ENCODE measurements at regions not wholly inside any gene's neighbourhood (a gene's known extent, or its start where the extent isn't known, plus 50 kb on each side); places are given as distances from the start of the nearest gene placed in this dataset.

DNA sequence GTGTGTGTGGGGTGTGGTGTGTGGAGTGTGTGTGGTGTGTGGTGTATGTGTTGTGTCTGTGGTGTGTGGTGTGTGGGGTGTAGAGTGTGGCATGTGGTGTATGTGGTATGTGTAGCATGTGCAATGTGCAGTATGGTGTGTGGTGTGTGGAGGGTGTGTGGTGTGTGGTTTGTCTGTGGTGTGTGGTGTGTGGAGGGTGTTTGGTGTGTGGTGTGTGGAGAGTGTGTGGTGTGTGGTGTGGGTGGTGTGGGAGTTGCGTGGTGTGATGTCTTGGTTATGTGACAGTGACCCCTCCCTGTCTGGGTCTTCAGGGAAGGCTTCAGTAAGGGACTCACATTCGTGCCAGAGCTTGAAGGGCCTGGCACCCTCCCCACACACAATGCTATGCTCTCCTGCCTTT is 718.2 kb upstream of the SOX11 start:
- WGBS (ENCODE audit: low lambda C conversion rate), result 24% methylated on average over 2 of the region's 2 CpGs
- Histone ChIP-seq H3K4me1 (ENCODE audit: insufficient read depth, low read length) (no peaks in the 10 kb centered on the region), H3K27me3 (ENCODE audit: control insufficient read depth in 1 of 2, insufficient read depth in 2 of 2, low read length in 2 of 2) (no peaks in the 10 kb centered on the region), H3K36me3 (replicated peaks in 1 of 2; ENCODE audit: control insufficient read depth in 1 of 2, insufficient read depth in 2 of 2, low read length in 2 of 2) (no peaks in the 10 kb centered on the region), H3K27ac (ENCODE audit: extremely low read length, insufficient read depth, low read length) (no peak overlapping the region), H3K4me3 (replicated peaks in 1 of 3; ENCODE audit: insufficient read depth in 1 of 3, low read depth in 2 of 3, low read length in 3 of 3) (no peak overlapping the region), H3K9ac (ENCODE audit: insufficient read depth, low read depth, low read length) (no peak overlapping the region), H3K9me3 (ENCODE audit: low read length) (peaks cover 13% of the 10 kb centered on the region), H3K4me2 (ENCODE audit: low read depth, low read length) (no peak overlapping the region), H4K20me1 (ENCODE audit: insufficient read depth, low read length) (no peaks in the 10 kb centered on the region), H3K79me2 (ENCODE audit: insufficient read depth, low read length) (no peaks in the 10 kb centered on the region), H2AFZ (ENCODE audit: low read length) (no peak overlapping the region)
- TF ChIP-seq EHMT2 (IDR thresholded peaks at IDR 0.05; ENCODE audit: borderline replicate concordance, low read depth, low read length) (no peak), ZNF121 (CRISPR knock-in tag; IDR thresholded peaks at IDR 0.05) (no peak), HNRNPL (IDR thresholded peaks at IDR 0.05; ENCODE audit: low read depth, low read length) (peak; percentile 89)
- TF ChIP-seq, protein P1, sequence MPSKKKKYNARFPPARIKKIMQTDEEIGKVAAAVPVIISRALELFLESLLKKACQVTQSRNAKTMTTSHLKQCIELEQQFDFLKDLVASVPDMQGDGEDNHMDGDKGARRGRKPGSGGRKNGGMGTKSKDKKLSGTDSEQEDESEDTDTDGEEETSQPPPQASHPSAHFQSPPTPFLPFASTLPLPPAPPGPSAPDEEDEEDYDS (CRISPR knock-in tag; IDR thresholded peaks at IDR 0.05), result no peak
- TF ChIP-seq, protein P2, sequence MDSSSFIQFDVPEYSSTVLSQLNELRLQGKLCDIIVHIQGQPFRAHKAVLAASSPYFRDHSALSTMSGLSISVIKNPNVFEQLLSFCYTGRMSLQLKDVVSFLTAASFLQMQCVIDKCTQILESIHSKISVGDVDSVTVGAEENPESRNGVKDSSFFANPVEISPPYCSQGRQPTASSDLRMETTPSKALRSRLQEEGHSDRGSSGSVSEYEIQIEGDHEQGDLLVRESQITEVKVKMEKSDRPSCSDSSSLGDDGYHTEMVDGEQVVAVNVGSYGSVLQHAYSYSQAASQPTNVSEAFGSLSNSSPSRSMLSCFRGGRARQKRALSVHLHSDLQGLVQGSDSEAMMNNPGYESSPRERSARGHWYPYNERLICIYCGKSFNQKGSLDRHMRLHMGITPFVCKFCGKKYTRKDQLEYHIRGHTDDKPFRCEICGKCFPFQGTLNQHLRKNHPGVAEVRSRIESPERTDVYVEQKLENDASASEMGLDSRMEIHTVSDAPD (CRISPR knock-in tag; IDR thresholded peaks at IDR 0.05), result no peak
- ATAC-seq (peak; percentile 64), DNase-seq (ENCODE audit: low spot score) (no peak), FAIRE-seq (no peak)
- ChIA-PET CTCF (ENCODE audit: low intra/inter-chr PET ratio, low total read pairs) (no interaction called here), POLR2A (no interaction called here)
- intact Hi-C loops (cut with micrococcal nuclease; ENCODE audit: unreplicated experiment), result no loop called here
- BruUV-seq (replicated peaks), result no TSS peak
- in situ Hi-C loops (cut with HindIII; ENCODE audit: extremely low pct_ligation_motif_present, low pct_unique_long_range_greater_than_20kb), result no loop called here

DNA sequence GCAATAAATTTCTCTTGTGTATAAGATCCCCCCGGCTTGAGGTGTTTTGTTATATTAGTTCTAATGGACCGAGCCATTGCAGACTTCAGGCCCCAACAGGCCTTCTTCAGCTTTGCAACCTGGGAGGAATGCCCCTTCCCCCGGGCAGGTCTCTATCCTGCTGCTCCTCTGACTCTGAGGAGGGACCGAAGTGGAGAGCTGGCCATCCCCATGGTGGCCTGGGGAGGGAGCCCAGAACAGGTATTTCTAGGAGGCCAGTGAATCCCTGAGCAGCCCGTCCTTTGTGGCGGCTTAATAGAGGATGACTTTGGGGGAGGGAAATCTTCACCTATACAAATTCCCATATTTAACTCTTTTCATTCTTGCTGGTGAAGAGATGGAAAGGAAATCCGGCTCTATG is 715.8 kb upstream of the SOX11 start:
- in situ Hi-C loops (cut with HindIII; ENCODE audit: extremely low pct_ligation_motif_present, low pct_unique_long_range_greater_than_20kb), result no loop called here
- ChIA-PET CTCF (ENCODE audit: low intra/inter-chr PET ratio, low total read pairs) (no interaction called here), POLR2A (no interaction called here)
- Histone ChIP-seq H3K27me3 (ENCODE audit: control insufficient read depth in 1 of 2, insufficient read depth in 2 of 2, low read length in 2 of 2) (no peaks in the 10 kb centered on the region), H3K36me3 (replicated peaks in 1 of 2; ENCODE audit: control insufficient read depth in 1 of 2, insufficient read depth in 2 of 2, low read length in 2 of 2) (no peaks in the 10 kb centered on the region), H3K4me1 (ENCODE audit: insufficient read depth, low read length) (no peaks in the 10 kb centered on the region), H3K9ac (ENCODE audit: insufficient read depth, low read depth, low read length) (no peak overlapping the region), H3K4me2 (ENCODE audit: low read depth, low read length) (no peak overlapping the region), H3K27ac (ENCODE audit: extremely low read length, insufficient read depth, low read length) (no peak overlapping the region), H3K79me2 (ENCODE audit: insufficient read depth, low read length) (no peaks in the 10 kb centered on the region), H3K9me3 (ENCODE audit: low read length) (peaks cover 13% of the 10 kb centered on the region), H2AFZ (ENCODE audit: low read length) (no peak overlapping the region), H4K20me1 (ENCODE audit: insufficient read depth, low read length) (no peaks in the 10 kb centered on the region), H3K4me3 (replicated peaks in 1 of 3; ENCODE audit: insufficient read depth in 1 of 3, low read depth in 2 of 3, low read length in 3 of 3) (no peak overlapping the region)
- ATAC-seq, result peak; percentile 64
- BruUV-seq (replicated peaks), result no TSS peak
- intact Hi-C loops (cut with micrococcal nuclease; ENCODE audit: unreplicated experiment), result no loop called here
- FAIRE-seq, result no peak
- no peak for DNase-seq (ENCODE audit: low spot score)
- WGBS (ENCODE audit: low lambda C conversion rate), result 13% methylated on average over 7 of the region's 7 CpGs
- TF ChIP-seq NFYB (CRISPR knock-in tag; IDR thresholded peaks at IDR 0.05) (no peak), ZNF713 (CRISPR knock-in tag; IDR thresholded peaks at IDR 0.05) (no peak), KDM6A (CRISPR knock-in tag; IDR thresholded peaks at IDR 0.05; ENCODE audit: low read depth) (no peak), ZNF567 (CRISPR knock-in tag; IDR thresholded peaks at IDR 0.05; ENCODE audit: borderline replicate concordance) (no peak), HNRNPLL (IDR thresholded peaks at IDR 0.05; ENCODE audit: low read depth, low read length, poor library complexity, severe bottlenecking) (no peak), ZFX (CRISPR knock-in tag; IDR thresholded peaks at IDR 0.05; ENCODE audit: low read depth) (no peak), EEA1 (CRISPR knock-in tag; IDR thresholded peaks at IDR 0.05; ENCODE audit: borderline replicate concordance) (no peak), TBX2 (CRISPR knock-in tag; IDR thresholded peaks at IDR 0.05; ENCODE audit: borderline replicate concordance) (no peak)
- TF ChIP-seq, protein P3, sequence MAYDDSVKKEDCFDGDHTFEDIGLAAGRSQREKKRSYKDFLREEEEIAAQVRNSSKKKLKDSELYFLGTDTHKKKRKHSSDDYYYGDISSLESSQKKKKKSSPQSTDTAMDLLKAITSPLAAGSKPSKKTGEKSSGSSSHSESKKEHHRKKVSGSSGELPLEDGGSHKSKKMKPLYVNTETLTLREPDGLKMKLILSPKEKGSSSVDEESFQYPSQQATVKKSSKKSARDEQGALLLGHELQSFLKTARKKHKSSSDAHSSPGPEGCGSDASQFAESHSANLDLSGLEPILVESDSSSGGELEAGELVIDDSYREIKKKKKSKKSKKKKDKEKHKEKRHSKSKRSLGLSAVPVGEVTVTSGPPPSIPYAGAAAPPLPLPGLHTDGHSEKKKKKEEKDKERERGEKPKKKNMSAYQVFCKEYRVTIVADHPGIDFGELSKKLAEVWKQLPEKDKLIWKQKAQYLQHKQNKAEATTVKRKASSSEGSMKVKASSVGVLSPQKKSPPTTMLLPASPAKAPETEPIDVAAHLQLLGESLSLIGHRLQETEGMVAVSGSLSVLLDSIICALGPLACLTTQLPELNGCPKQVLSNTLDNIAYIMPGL (CRISPR knock-in tag; IDR thresholded peaks at IDR 0.05; ENCODE audit: borderline replicate concordance in 1 of 2, low read depth in 1 of 2), result no peak
- TF ChIP-seq, protein P4, sequence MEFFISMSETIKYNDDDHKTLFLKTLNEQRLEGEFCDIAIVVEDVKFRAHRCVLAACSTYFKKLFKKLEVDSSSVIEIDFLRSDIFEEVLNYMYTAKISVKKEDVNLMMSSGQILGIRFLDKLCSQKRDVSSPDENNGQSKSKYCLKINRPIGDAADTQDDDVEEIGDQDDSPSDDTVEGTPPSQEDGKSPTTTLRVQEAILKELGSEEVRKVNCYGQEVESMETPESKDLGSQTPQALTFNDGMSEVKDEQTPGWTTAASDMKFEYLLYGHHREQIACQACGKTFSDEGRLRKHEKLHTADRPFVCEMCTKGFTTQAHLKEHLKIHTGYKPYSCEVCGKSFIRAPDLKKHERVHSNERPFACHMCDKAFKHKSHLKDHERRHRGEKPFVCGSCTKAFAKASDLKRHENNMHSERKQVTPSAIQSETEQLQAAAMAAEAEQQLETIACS (CRISPR knock-in tag; IDR thresholded peaks at IDR 0.05), result no peak
